OCI-LY7 (cell line): ENCODE measurements at regions not wholly inside any gene's neighbourhood (a gene's known extent, or its start where the extent isn't known, plus 50 kb on each side); places are given as distances from the start of the nearest gene placed in this dataset.

Experiments used
- CTCF ChIP-seq: fragments of 200-600 bp; sonication (generic); conservative IDR thresholded peaks from 2 replicates; pipeline ENCODE4 v1.5.1; 2014; ENCODE audit warnings: mild to moderate bottlenecking, antibody characterized with exemption, low read length, moderate library complexity, mixed read lengths
- EZH2phosphoT487 ChIP-seq: fragments of 200-600 bp; sonication (generic); IDR thresholded peaks from 2 replicates; pipeline ENCODE4 v1.6.1; 2018; ENCODE audit warnings: low read depth, borderline replicate concordance, mild to moderate bottlenecking, mixed run types, antibody characterized with exemption, low read length, moderate library complexity, mixed read lengths

GRCh38 chr18:30451981-30452380, 590.6 kb downstream of the DSC3 start:
- TF ChIP-seq CTCF (no peak), EZH2phosphoT487 (no peak)
